H1 (cell line): ENCODE measurements at regions not wholly inside any gene's neighbourhood (a gene's known extent, or its start where the extent isn't known, plus 50 kb on each side); places are given as distances from the start of the nearest gene placed in this dataset.

ENCODE experiments used
- CTCF ChIA-PET: fragments of 300-600 bp; sonication (Branson Sonifier 250); formaldehyde crosslinking; loops from one replicate; lab custom pipeline; 2021; ENCODE audit not compliant: partially characterized antibody; lab: Charles Lee
- POLR2A ChIA-PET: fragments of 300-600 bp; sonication (Branson Sonifier 250); formaldehyde crosslinking; loops from one replicate; lab custom pipeline; 2021; ENCODE audit warnings: inconsistent platforms; ENCODE audit not compliant: partially characterized antibody; lab: Charles Lee
- DNase-seq, 2 experiments: peaks; one replicate each; pipeline versions ENCODE4 v3.0.0 to v3.0.0-alpha.2; 2010 to 2022; ENCODE audit warnings: low spot score in 2 of 2, low read depth in 1 of 2, mixed read lengths in 1 of 2
- FAIRE-seq: peaks from 2 replicates; lab custom pipeline; 2011; peaks lifted over from hg19 to GRCh38; lab: Jason Lieb, UNC
- H2AFZ ChIP-seq: 2 replicates; pipeline ENCODE4 v1.8.1; 2012; ENCODE audit warnings: low read length, inconsistent platforms
- H2AK5ac ChIP-seq: 2 replicates; pipeline ENCODE4 v1.6.1; 2013; ENCODE audit warnings: low read depth, low read length
- H2BK120ac ChIP-seq: replicated peaks from 2 replicates; pipeline ENCODE3; 2013; ENCODE audit warnings: low read depth, low read length, inconsistent platforms
- H2BK12ac ChIP-seq: 2 replicates; pipeline ENCODE4 v1.6.1; 2013; ENCODE audit warnings: low read depth, low read length
- H2BK15ac ChIP-seq: 2 replicates; pipeline ENCODE4 v1.6.1; 2013; ENCODE audit warnings: low read length
- H2BK20ac ChIP-seq: 2 replicates; pipeline ENCODE4 v1.6.1; 2013; ENCODE audit warnings: low read length
- H2BK5ac ChIP-seq: 2 replicates; pipeline ENCODE4 v1.6.1; 2013; ENCODE audit warnings: low read depth, low read length
- H3K14ac ChIP-seq: 2 replicates; pipeline ENCODE4 v1.6.1; 2013; ENCODE audit warnings: inconsistent platforms; ENCODE audit not compliant: insufficient read length
- H3K18ac ChIP-seq: 2 replicates; pipeline ENCODE4 v1.6.1; 2013; ENCODE audit warnings: low read length; ENCODE audit errors: extremely low read depth
- H3K23ac ChIP-seq: 2 replicates; pipeline ENCODE4 v1.6.1; 2013; ENCODE audit warnings: inconsistent platforms; ENCODE audit not compliant: insufficient read length
- H3K23me2 ChIP-seq: 2 replicates; pipeline ENCODE4 v1.6.1; 2013; ENCODE audit warnings: low read depth, low read length
- H3K27ac ChIP-seq: 2 replicates; pipeline ENCODE4 v1.6.1; 2011; ENCODE audit warnings: low read depth, low read length, inconsistent platforms
- H3K27me3 ChIP-seq, 4 experiments: replicated peaks in 1 of 4; 1 replicate in 1 of 4; 2 replicates in 3 of 4; pipeline versions ENCODE4 v1.6.1 to v1.8.1; 2011 to 2013; ENCODE audit warnings: low read length in 3 of 4, mild to moderate bottlenecking in 3 of 4, inconsistent platforms in 2 of 4, mixed read lengths in 2 of 4, moderate library complexity in 1 of 4; ENCODE audit not compliant: control insufficient read depth in 3 of 4, insufficient read depth in 3 of 4; ENCODE audit errors: extremely low read depth in 1 of 4
- H3K36me3 ChIP-seq, 4 experiments: 2 replicates each; pipeline versions ENCODE4 v1.6.1 to v1.8.1; 2011 to 2013; ENCODE audit warnings: mild to moderate bottlenecking in 4 of 4, low read length in 3 of 4, moderate library complexity in 2 of 4, control low read depth in 1 of 4, inconsistent platforms in 1 of 4; ENCODE audit not compliant: insufficient read depth in 4 of 4, control insufficient read depth in 2 of 4
- H3K4ac ChIP-seq: replicated peaks from 2 replicates; pipeline ENCODE3; 2013; ENCODE audit warnings: low read length, low read depth, mixed read lengths, inconsistent platforms; ENCODE audit not compliant: insufficient read length
- H3K4me1 ChIP-seq, 4 experiments: replicated peaks in 1 of 4; 1 replicate in 1 of 4; 2 replicates in 3 of 4; pipeline versions ENCODE4 v1.6.1 to v1.8.1; 2011 to 2013; ENCODE audit warnings: low read length in 3 of 4, inconsistent platforms in 2 of 4, mixed read lengths in 1 of 4; ENCODE audit not compliant: insufficient read depth in 4 of 4, control insufficient read depth in 3 of 4
- H3K4me2 ChIP-seq, 2 experiments: 2 replicates each; pipeline versions ENCODE4 v1.6.1 to v1.8.1; 2011 to 2013; ENCODE audit warnings: low read depth in 2 of 2, low read length in 2 of 2, control low read depth in 1 of 2, inconsistent platforms in 1 of 2, mild to moderate bottlenecking in 1 of 2; ENCODE audit not compliant: insufficient read depth in 1 of 2
- H3K4me3 ChIP-seq, 4 experiments: fragments of 200-600, 300-600 bp in 1 of 4; sonication (generic), shearing (Covaris generic), sonication (Bioruptor Twin) in 1 of 4; 2 replicates each; pipeline versions ENCODE4 v1.5.1 to v1.8.1; 2011 to 2016; ENCODE audit warnings: low read length in 4 of 4, low read depth in 3 of 4, control low read depth in 2 of 4, inconsistent platforms in 2 of 4, mild to moderate bottlenecking in 2 of 4, mixed read lengths in 1 of 4, moderate library complexity in 1 of 4; ENCODE audit not compliant: insufficient read depth in 2 of 4; ENCODE audit errors: extremely low read depth in 1 of 4
- H3K56ac ChIP-seq: replicated peaks from 2 replicates; pipeline ENCODE3; 2013; ENCODE audit warnings: low read depth, mild to moderate bottlenecking, mixed read lengths, low read length, inconsistent platforms; ENCODE audit not compliant: insufficient read length
- H3K79me1 ChIP-seq: 2 replicates; pipeline ENCODE4 v1.6.1; 2013; ENCODE audit warnings: low read depth, low read length, control low read depth
- H3K79me2 ChIP-seq, 2 experiments: 2 replicates each; pipeline versions ENCODE4 v1.6.1 to v1.8.1; 2012 to 2013; ENCODE audit warnings: low read length in 2 of 2, mild to moderate bottlenecking in 2 of 2, inconsistent platforms in 1 of 2; ENCODE audit not compliant: insufficient read depth in 2 of 2, control insufficient read depth in 1 of 2
- H3K9ac ChIP-seq, 4 experiments: replicated peaks in 1 of 4; 1 replicate in 1 of 4; 2 replicates in 3 of 4; pipeline versions ENCODE4 v1.6.1 to v1.8.1; 2011 to 2013; ENCODE audit warnings: low read depth in 3 of 4, low read length in 3 of 4, control low read depth in 2 of 4, mild to moderate bottlenecking in 2 of 4, moderate library complexity in 2 of 4, inconsistent platforms in 1 of 4; ENCODE audit errors: extremely low read depth in 1 of 4
- H3K9me3 ChIP-seq, 2 experiments: 2 replicates each; pipeline versions ENCODE4 v1.6.1 to v1.8.1; 2012 to 2013; ENCODE audit warnings: mild to moderate bottlenecking in 2 of 2, moderate library complexity in 2 of 2, control low read depth in 1 of 2, inconsistent platforms in 1 of 2, low read depth in 1 of 2, low read length in 1 of 2, mixed read lengths in 1 of 2; ENCODE audit not compliant: insufficient read depth in 2 of 2
- H4K20me1 ChIP-seq, 2 experiments: replicated peaks in 1 of 2; 2 replicates each; pipeline versions ENCODE3 to v1.8.1; 2011 to 2013; ENCODE audit warnings: inconsistent platforms in 2 of 2, low read length in 2 of 2, mild to moderate bottlenecking in 1 of 2; ENCODE audit not compliant: insufficient read depth in 2 of 2, control insufficient read depth in 1 of 2
- H4K5ac ChIP-seq: 2 replicates; pipeline ENCODE4 v1.6.1; 2013; ENCODE audit warnings: low read length, low read depth, mixed read lengths, inconsistent platforms; ENCODE audit not compliant: insufficient read length
- H4K8ac ChIP-seq: 2 replicates; pipeline ENCODE4 v1.8.0; 2013; ENCODE audit warnings: mild to moderate bottlenecking, moderate library complexity, low read length, inconsistent platforms; ENCODE audit not compliant: insufficient read depth; ENCODE audit errors: extremely low read depth
- H4K91ac ChIP-seq: replicated peaks from 2 replicates; pipeline ENCODE3; 2013; ENCODE audit warnings: low read length, mixed read lengths, inconsistent platforms; ENCODE audit not compliant: insufficient read length
- CEBPB ChIP-seq: IDR thresholded peaks from 2 replicates; pipeline ENCODE4 v1.6.1; 2012; ENCODE audit warnings: low read depth, low read length
- CHD2 ChIP-seq: IDR thresholded peaks from 2 replicates; pipeline ENCODE4 v1.6.1; 2012; ENCODE audit warnings: low read length, improper control_type of control experiment
- CTBP2 ChIP-seq: IDR thresholded peaks from 2 replicates; pipeline ENCODE4 v1.7.0; 2011; ENCODE audit warnings: borderline replicate concordance, mild to moderate bottlenecking, moderate library complexity, mixed read lengths, low read length; ENCODE audit not compliant: insufficient read depth, insufficient read length
- SIN3A ChIP-seq, 2 experiments: IDR thresholded peaks in 1 of 2; conservative IDR thresholded peaks in 1 of 2; 2 replicates each; pipeline ENCODE4 v1.6.1; 2011 to 2012; ENCODE audit warnings: low read length in 2 of 2, improper control_type of control experiment in 1 of 2, low read depth in 1 of 2, mild to moderate bottlenecking in 1 of 2
- SIRT6 ChIP-seq: IDR thresholded peaks from one replicate; pipeline ENCODE4 v1.7.1; 2012; ENCODE audit warnings: low read length, inconsistent platforms
- SP1 ChIP-seq: IDR thresholded peaks from 2 replicates; pipeline ENCODE4 v1.6.1; 2011; ENCODE audit warnings: low read depth, low read length
- WGBS, 2 experiments: shearing (Covaris generic) in 1 of 2; methylation state at CpG; one replicate each; pipeline versions ENCODE4 v1.1.6 to v1.1.7; 2013 to 2015; ENCODE audit warnings: low lambda C conversion rate in 2 of 2, mixed read lengths in 2 of 2, inconsistent platforms in 1 of 2, low coverage in 1 of 2, missing lambda C conversion rate in 1 of 2; ENCODE audit not compliant: insufficient replicate concordance in 2 of 2, insufficient coverage in 1 of 2, insufficient read length in 1 of 2; ENCODE audit errors: extremely low coverage in 1 of 2, missing lambda C conversion rate in 1 of 2; 5-methylcytosine and 5-hydroxymethylcytosine counted together

GRCh38 chr2:207351171-207351570, 178.6 kb upstream of the CREB1 start:
- no peak for FAIRE-seq
- H2BK15ac ChIP-seq, result no peak overlapping the region
- TF ChIP-seq SP1 (no peak), CTBP2 (no peak), CEBPB (no peak), SIRT6 (no peak), SIN3A (conservative IDR thresholded peaks at IDR 0.05 in 1 of 2, IDR thresholded peaks at IDR 0.05 in 1 of 2; ENCODE audit: low read depth in 1 of 2, low read length in 2 of 2) (no peak), CHD2 (no peak)

More at GRCh38 chr2:207351171-207351570, 178.6 kb upstream of the CREB1 start:
- H3K4me1 ChIP-seq, result peaks cover 0 to 3% (median 0%) of the 10 kb centered on the region in 4 experiments; a peak in 3 of 7 replicates
- no peak for DNase-seq
- no peaks in the 10 kb centered on the region for H3K9me3 ChIP-seq
- no peak overlapping the region for H3K56ac ChIP-seq
- H3K14ac ChIP-seq, result no peak overlapping the region
- H3K36me3 ChIP-seq, result no peaks in the 10 kb centered on the region
- CTCF ChIA-PET, result no interaction called here
- no peak overlapping the region for H4K8ac ChIP-seq
- no peak overlapping the region for H2BK20ac ChIP-seq
- H3K27me3 ChIP-seq, result no peaks in the 10 kb centered on the region
- no peak overlapping the region for H3K18ac ChIP-seq
- no peak overlapping the region for H2BK120ac ChIP-seq
- no peak overlapping the region for H3K9ac ChIP-seq
- no peak overlapping the region for H2AK5ac ChIP-seq
- H4K20me1 ChIP-seq, result no peaks in the 10 kb centered on the region
- H3K23ac ChIP-seq, result no peak overlapping the region
- H4K5ac ChIP-seq, result no peak overlapping the region
- no peaks in the 10 kb centered on the region for H3K79me2 ChIP-seq
- WGBS, 2 experiments, result 86% methylated on average over 1 of the region's 1 CpG; no CpG with 5 or more reads in 1 of the 2 experiments
- no peak overlapping the region for H4K91ac ChIP-seq
- H3K23me2 ChIP-seq, result no peaks in the 10 kb centered on the region
- H3K4ac ChIP-seq, result no peak overlapping the region
- H3K4me2 ChIP-seq, result no peak overlapping the region
- no peak overlapping the region for H2AFZ ChIP-seq
- no peak overlapping the region for H2BK5ac ChIP-seq
- POLR2A ChIA-PET, result no interaction called here
- H3K79me1 ChIP-seq, result no peaks in the 10 kb centered on the region
- H3K4me3 ChIP-seq, result no peak overlapping the region
- no peak overlapping the region for H3K27ac ChIP-seq
- H2BK12ac ChIP-seq, result no peak overlapping the region
